Neural cell (in vitro differentiated cells): ENCODE measurements at regions not wholly inside any gene's neighbourhood (a gene's known extent, or its start where the extent isn't known, plus 50 kb on each side); places are given as distances from the start of the nearest gene placed in this dataset.

ENCODE experiments used
- H2AFZ ChIP-seq: fragments of 200-600, 300-800 bp; sonication (generic), shearing (Covaris generic); 2 replicates; pipeline ENCODE4 v1.6.0; 2014; ENCODE audit warnings: low read depth, mild to moderate bottlenecking, antibody characterized with exemption, low read length, moderate library complexity
- H3F3A ChIP-seq: fragments of 200-600 bp; shearing (Covaris generic); 2 replicates; pipeline ENCODE4 v1.6.1; 2016; ENCODE audit warnings: mild to moderate bottlenecking, moderate library complexity, mixed read lengths, antibody characterized with exemption, low read length; ENCODE audit not compliant: insufficient read depth, poor library complexity, severe bottlenecking
- H3K27ac ChIP-seq: fragments of 200-600, 300-800 bp; sonication (generic), shearing (Covaris generic); 2 replicates; pipeline ENCODE4 v1.5.1; 2014; ENCODE audit warnings: mild to moderate bottlenecking, low read length, moderate library complexity
- H3K27me3 ChIP-seq: fragments of 300-800, 200-600 bp; sonication (generic), shearing (Covaris generic); 2 replicates; pipeline ENCODE4 v1.6.0; 2014; ENCODE audit warnings: mild to moderate bottlenecking, low read depth, low read length, moderate library complexity; ENCODE audit not compliant: insufficient read depth
- H3K36me3 ChIP-seq: fragments of 300-800, 200-600 bp; sonication (generic), shearing (Covaris generic); 2 replicates; pipeline ENCODE4 v1.5.1; 2014; ENCODE audit warnings: mild to moderate bottlenecking, antibody characterized with exemption, low read length, moderate library complexity; ENCODE audit not compliant: insufficient read depth
- H3K4me2 ChIP-seq: fragments of 300-800, 200-600 bp; sonication (generic), shearing (Covaris generic); 2 replicates; pipeline ENCODE4 v1.6.0; 2014; ENCODE audit warnings: mild to moderate bottlenecking, low read length
- H3K4me3 ChIP-seq: fragments of 300-800, 200-600 bp; sonication (generic), shearing (Covaris generic); 2 replicates; pipeline ENCODE4 v1.5.1; 2014; ENCODE audit warnings: mild to moderate bottlenecking, low read length, moderate library complexity
- H3K79me2 ChIP-seq: fragments of 200-600 bp; shearing (Covaris generic); replicated peaks from 2 replicates; pipeline ENCODE4 v1.6.0; 2014; ENCODE audit warnings: mild to moderate bottlenecking, low read length, moderate library complexity; ENCODE audit not compliant: insufficient read depth
- H3K9ac ChIP-seq: fragments of 300-800, 200-600 bp; sonication (generic), shearing (Covaris generic); 2 replicates; pipeline ENCODE4 v1.6.1; 2016; ENCODE audit warnings: mild to moderate bottlenecking, low read length, mixed read lengths
- H3K9me2 ChIP-seq: fragments of 200-600 bp; shearing (Covaris generic); 2 replicates; pipeline ENCODE4 v1.6.1; 2016; ENCODE audit warnings: mild to moderate bottlenecking, low read length, mixed read lengths; ENCODE audit not compliant: insufficient read depth
- H3K9me3 ChIP-seq: fragments of 200-600, 300-800 bp; sonication (generic), shearing (Covaris generic); 2 replicates; pipeline ENCODE4 v1.6.1; 2016; ENCODE audit warnings: mild to moderate bottlenecking, mixed run types, low read length, moderate library complexity, mixed read lengths
- H4K20me1 ChIP-seq: fragments of 200-600 bp; shearing (Covaris generic); 2 replicates; pipeline ENCODE4 v1.6.1; 2016; ENCODE audit warnings: mild to moderate bottlenecking, mixed run types; ENCODE audit not compliant: insufficient read depth
- CTCF ChIP-seq: fragments of 450-650 bp; IDR thresholded peaks from 2 replicates; pipeline ENCODE4 v1.5.1; 2014; ENCODE audit warnings: antibody characterized with exemption, mild to moderate bottlenecking, moderate library complexity; ENCODE audit not compliant: poor library complexity, severe bottlenecking
- EP300 ChIP-seq: fragments of 450-650 bp; conservative IDR thresholded peaks from 2 replicates; pipeline ENCODE4 v1.6.1; 2014; ENCODE audit warnings: antibody characterized with exemption, mild to moderate bottlenecking, moderate library complexity; ENCODE audit not compliant: poor library complexity, severe bottlenecking
- EZH2 ChIP-seq: fragments of 200-600, 300-800 bp; shearing (Covaris generic), sonication (generic); IDR thresholded peaks from 2 replicates; pipeline ENCODE4 v1.6.1; 2014; ENCODE audit warnings: antibody characterized with exemption, low read length, borderline replicate concordance, mild to moderate bottlenecking; ENCODE audit not compliant: insufficient read depth, poor library complexity, severe bottlenecking
- MXI1 ChIP-seq: fragments of 450-650 bp; conservative IDR thresholded peaks from 2 replicates; pipeline ENCODE4 v1.6.1; 2014; ENCODE audit warnings: antibody characterized with exemption, mild to moderate bottlenecking; ENCODE audit not compliant: poor library complexity, severe bottlenecking
- POLR2AphosphoS5 ChIP-seq: IDR thresholded peaks from 2 replicates; pipeline ENCODE4 v1.6.1; 2012
- RAD21 ChIP-seq: fragments of 450-650 bp; conservative IDR thresholded peaks from 2 replicates; pipeline ENCODE4 v1.6.1; 2014; ENCODE audit warnings: antibody characterized with exemption, mild to moderate bottlenecking, moderate library complexity
- REST ChIP-seq: IDR thresholded peaks from 2 replicates; pipeline ENCODE4 v1.6.1; 2012; ENCODE audit warnings: borderline replicate concordance
- SMC3 ChIP-seq: fragments of 450-650 bp; conservative IDR thresholded peaks from 2 replicates; pipeline ENCODE4 v1.6.1; 2014; ENCODE audit warnings: antibody characterized with exemption, mild to moderate bottlenecking, moderate library complexity; ENCODE audit not compliant: poor library complexity
- TAF1 ChIP-seq: IDR thresholded peaks from 2 replicates; pipeline ENCODE4 v1.6.1; 2012; ENCODE audit warnings: low read depth

- no peaks in the 10 kb centered on the region for H3K27me3 ChIP-seq
- H4K20me1 ChIP-seq: no peaks in the 10 kb centered on the region
- H3K4me2 ChIP-seq: no peak overlapping the region
- no peaks in the 10 kb centered on the region for H3K9me2 ChIP-seq
- no peaks in the 10 kb centered on the region for H3F3A ChIP-seq
- H3K9ac ChIP-seq: no peak overlapping the region
- H2AFZ ChIP-seq: no peak overlapping the region
- H3K4me3 ChIP-seq: no peak overlapping the region
- no peaks in the 10 kb centered on the region for H3K79me2 ChIP-seq
- no peaks in the 10 kb centered on the region for H3K36me3 ChIP-seq
- TF ChIP-seq REST (no peak), POLR2AphosphoS5 (no peak), MXI1 (no peak), RAD21 (no peak), EP300 (no peak)
- no peaks in the 10 kb centered on the region for H3K9me3 ChIP-seq
- H3K27ac ChIP-seq: no peak overlapping the region
These were observed 97.9 kb upstream of the FZD8 start for GRCh38 chr10:35739998-35740397.

GRCh38 chr10:35735412-35735811 lies 93.3 kb upstream of the FZD8 start:
- Histone ChIP-seq H3K9me2 (no peaks in the 10 kb centered on the region), H3K4me2 (no peak overlapping the region), H3F3A (no peaks in the 10 kb centered on the region), H3K36me3 (no peaks in the 10 kb centered on the region), H3K9me3 (no peaks in the 10 kb centered on the region), H3K27ac (no peak overlapping the region), H3K9ac (no peak overlapping the region), H4K20me1 (no peaks in the 10 kb centered on the region), H2AFZ (no peak overlapping the region), H3K4me3 (no peak overlapping the region), H3K79me2 (no peaks in the 10 kb centered on the region), H3K27me3 (no peaks in the 10 kb centered on the region)
- TF ChIP-seq SMC3 (no peak), EP300 (no peak), REST (no peak), CTCF (no peak), RAD21 (no peak), TAF1 (no peak), EZH2 (no peak)
